Activated naive CD4-positive, alpha-beta T cell treated with anti-CD3 and anti-CD28 coated beads, Interleukin-2, amount 10 ng/mL, durations not matched to agents 7 days and 5 days (primary cell): ENCODE measurements at regions not wholly inside any gene's neighbourhood (a gene's known extent, or its start where the extent isn't known, plus 50 kb on each side); places are given as distances from the start of the nearest gene placed in this dataset.

ENCODE experiments used
- CTCF ChIA-PET: fragments of 350-600 bp; sonication (Branson Sonifier 250); formaldehyde crosslinking; loops from one replicate; lab custom pipeline; 2021; ENCODE audit warnings: antibody characterized with exemption; lab: Charles Lee
- DNase-seq: peaks from one replicate; pipeline ENCODE4 v3.0.0-alpha.2; 2020
- H3K27ac Mint-ChIP-seq: one replicate; pipeline ENCODE4 v1.8.0; 2021; ENCODE audit warnings: mild to moderate bottlenecking, moderate library complexity, mixed read lengths
- H3K27me3 Mint-ChIP-seq: one replicate; pipeline ENCODE4 v1.8.0; 2021; ENCODE audit warnings: mild to moderate bottlenecking, mixed read lengths
- H3K36me3 Mint-ChIP-seq: one replicate; pipeline ENCODE4 v1.8.0; 2021; ENCODE audit warnings: mixed read lengths
- H3K4me1 Mint-ChIP-seq: one replicate; pipeline ENCODE4 v1.8.0; 2021; ENCODE audit warnings: mixed read lengths
- H3K4me3 Mint-ChIP-seq: one replicate; pipeline ENCODE4 v1.8.0; 2021; ENCODE audit warnings: mild to moderate bottlenecking, moderate library complexity, mixed read lengths
- H3K9me3 Mint-ChIP-seq: one replicate; pipeline ENCODE4 v1.8.0; 2021; ENCODE audit warnings: mixed read lengths

DNA sequence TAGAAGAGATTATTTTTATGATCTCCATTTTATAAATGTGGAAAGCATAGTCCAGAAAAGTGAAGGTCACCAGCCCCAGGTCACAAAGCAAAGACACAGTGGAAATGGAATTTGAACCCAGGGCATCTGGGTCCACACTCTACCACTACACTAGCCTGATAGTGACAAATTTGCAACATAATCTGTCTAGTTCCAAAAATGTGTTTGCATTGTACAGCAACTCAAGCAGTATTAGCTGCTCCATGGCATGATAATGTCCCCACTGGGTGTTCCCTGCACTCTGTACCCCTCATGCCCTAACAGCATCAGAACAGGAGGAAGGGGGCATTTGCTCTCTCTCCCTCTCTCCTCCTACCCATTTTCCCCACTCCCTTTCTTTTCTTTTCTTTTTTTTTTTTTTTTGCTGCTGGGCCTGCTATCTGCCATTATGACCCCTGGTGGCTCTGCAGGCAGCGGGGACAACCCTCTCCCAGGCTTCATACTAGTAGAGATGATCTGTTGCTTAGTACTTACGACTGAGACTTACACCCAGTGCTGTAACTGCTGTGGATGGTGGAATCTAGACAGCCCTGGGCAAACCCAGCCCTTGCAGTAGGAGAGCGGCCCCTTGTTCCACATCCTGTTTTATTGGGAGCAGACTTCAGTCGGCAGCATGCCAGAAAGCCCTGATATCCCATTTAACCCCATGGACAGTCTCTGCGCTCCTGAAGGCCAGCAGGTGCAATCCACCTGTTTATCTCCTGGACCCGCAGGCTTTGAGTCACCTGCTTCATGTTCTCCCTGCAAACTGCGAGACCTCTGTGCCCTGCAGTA lies 306.3 kb downstream of the SOX9 start:
- H3K36me3 Mint-ChIP-seq = no peaks in the 10 kb centered on the region
- no peak overlapping the region for H3K27ac Mint-ChIP-seq
- no peaks in the 10 kb centered on the region for H3K9me3 Mint-ChIP-seq
- CTCF ChIA-PET = no interaction called here
- H3K4me1 Mint-ChIP-seq = no peaks in the 10 kb centered on the region
- DNase-seq = no peak
- no peaks in the 10 kb centered on the region for H3K27me3 Mint-ChIP-seq
- H3K4me3 Mint-ChIP-seq = no peak overlapping the region

DNA sequence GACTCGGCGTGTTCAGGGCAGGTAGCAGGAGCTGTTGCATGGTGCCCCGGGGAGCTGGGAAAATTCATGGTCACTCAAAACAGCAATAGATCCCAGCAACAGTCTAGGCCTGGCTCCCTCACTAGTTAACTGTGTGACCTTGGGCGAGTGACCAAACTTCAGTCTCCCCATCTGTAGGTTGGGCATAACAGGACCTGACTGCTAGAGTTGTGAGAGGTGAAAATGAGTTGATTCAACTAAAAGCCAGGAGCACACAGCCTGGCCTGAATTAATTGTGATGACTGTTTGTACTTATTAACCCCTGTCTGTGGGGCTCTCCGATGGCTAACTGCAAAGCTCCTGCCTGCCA lies 306.9 kb downstream of the SOX9 start:
- CTCF ChIA-PET = no interaction called here
- no peaks in the 10 kb centered on the region for H3K4me1 Mint-ChIP-seq
- H3K27me3 Mint-ChIP-seq = no peaks in the 10 kb centered on the region
- no peaks in the 10 kb centered on the region for H3K36me3 Mint-ChIP-seq
- H3K27ac Mint-ChIP-seq = no peak overlapping the region
- DNase-seq = no peak
- no peak overlapping the region for H3K4me3 Mint-ChIP-seq
- H3K9me3 Mint-ChIP-seq = no peaks in the 10 kb centered on the region

DNA sequence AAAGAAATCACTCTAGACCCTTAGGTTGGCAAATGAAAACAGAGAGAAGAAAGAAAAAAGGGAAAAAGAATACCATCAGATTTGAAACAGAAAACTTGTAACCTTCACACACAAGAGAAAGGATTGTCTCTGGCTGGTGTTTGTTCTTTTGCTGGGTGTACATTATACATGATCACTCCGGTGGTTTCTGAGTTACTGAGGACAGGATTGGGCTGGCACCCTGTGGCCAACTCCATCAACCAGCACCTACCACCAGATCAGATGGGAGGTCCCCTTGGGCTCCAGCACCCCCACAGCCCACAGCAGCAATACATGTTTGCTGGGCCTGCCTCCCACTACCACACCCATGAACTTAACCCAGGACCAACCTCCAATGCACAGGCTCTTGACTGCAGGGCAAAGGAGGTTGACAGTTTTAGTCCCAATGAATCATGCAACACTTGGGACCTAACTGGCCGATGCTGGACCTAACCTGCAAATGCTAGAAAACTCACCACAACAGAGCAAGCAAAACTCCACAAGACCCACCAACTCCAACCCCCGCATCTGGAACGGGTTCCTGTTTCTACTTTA lies 308.3 kb downstream of the SOX9 start:
- Mint-ChIP-seq H3K9me3 (no peaks in the 10 kb centered on the region), H3K4me3 (no peak overlapping the region)

DNA sequence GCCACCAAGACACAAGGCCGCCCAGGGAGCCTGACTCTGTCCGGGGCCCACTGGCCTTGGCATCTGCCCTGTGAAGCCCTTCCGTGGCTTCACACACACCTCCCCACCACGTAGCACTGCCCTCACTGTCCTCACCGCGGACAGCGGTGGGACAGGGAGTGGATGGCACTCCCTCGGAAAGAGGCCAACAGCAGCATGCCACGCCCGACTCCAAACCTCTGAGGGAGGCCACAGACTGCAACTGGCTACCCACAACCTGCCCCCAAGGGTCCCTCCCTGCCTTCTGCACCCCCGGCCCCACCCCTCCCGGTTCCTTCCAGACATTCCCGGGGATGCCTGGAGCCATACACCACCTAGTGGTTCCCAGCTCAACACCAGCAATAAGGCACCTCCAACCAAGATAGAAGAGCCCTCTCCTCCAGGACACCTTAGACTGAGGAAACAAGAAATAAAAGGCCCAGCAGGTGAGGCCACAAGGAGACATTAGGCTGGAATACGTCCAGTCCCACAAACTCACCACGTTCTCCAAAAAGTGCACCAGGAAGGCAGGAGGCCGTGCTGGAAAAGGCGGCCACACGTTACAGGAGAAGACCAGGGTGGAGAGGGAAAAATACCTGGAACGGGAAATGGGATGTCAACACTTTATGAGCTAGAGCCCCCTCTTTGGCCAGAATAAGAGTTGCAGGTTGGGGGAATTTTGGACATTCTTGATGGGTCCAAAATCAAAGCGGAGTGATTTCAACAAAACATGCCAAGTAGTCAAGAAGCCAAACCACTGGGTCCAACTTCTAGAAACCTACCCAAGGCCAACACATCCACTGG lies 310.0 kb downstream of the SOX9 start:
- no peaks in the 10 kb centered on the region for H3K27me3 Mint-ChIP-seq
- DNase-seq = no peak
- no peaks in the 10 kb centered on the region for H3K9me3 Mint-ChIP-seq
- H3K36me3 Mint-ChIP-seq = no peaks in the 10 kb centered on the region
- no peaks in the 10 kb centered on the region for H3K4me1 Mint-ChIP-seq
- CTCF ChIA-PET = no interaction called here
- no peak overlapping the region for H3K27ac Mint-ChIP-seq
- H3K4me3 Mint-ChIP-seq = no peak overlapping the region

More for the DNA sequence above, 308.3 kb downstream of the SOX9 start:
- H3K36me3 Mint-ChIP-seq = no peaks in the 10 kb centered on the region
- no peaks in the 10 kb centered on the region for H3K27me3 Mint-ChIP-seq
- CTCF ChIA-PET = no interaction called here
- no peak for DNase-seq
- H3K27ac Mint-ChIP-seq = no peak overlapping the region
- H3K4me1 Mint-ChIP-seq = no peaks in the 10 kb centered on the region

DNA sequence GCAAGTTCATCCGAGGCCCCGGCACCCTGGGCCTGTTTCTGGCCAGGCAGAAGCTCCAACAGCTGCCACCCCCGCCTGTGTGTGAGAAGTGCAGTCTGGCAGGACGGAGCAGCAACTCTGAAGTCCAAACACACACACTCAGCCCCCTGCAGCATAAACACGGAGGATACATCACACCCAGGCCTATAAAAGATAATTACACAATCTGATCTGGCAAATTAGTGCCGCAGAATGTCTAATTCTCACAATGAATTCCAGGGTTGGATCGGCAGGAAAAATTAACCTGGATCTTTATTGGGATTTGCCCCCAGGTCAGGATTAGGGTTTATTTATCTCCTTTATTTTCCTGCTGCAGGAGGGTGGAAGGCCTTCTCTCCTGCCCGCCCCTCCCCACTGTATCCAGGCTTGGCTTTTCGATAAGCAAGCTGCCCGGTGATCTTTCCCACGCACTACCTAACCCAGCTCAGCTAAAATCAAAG lies 311.4 kb downstream of the SOX9 start:
- no peak for DNase-seq
- no peaks in the 10 kb centered on the region for H3K4me1 Mint-ChIP-seq
- no peaks in the 10 kb centered on the region for H3K36me3 Mint-ChIP-seq
- CTCF ChIA-PET = no interaction called here
- no peak overlapping the region for H3K4me3 Mint-ChIP-seq
- H3K27ac Mint-ChIP-seq = no peak overlapping the region
- H3K9me3 Mint-ChIP-seq = no peaks in the 10 kb centered on the region
- H3K27me3 Mint-ChIP-seq = no peaks in the 10 kb centered on the region

DNA sequence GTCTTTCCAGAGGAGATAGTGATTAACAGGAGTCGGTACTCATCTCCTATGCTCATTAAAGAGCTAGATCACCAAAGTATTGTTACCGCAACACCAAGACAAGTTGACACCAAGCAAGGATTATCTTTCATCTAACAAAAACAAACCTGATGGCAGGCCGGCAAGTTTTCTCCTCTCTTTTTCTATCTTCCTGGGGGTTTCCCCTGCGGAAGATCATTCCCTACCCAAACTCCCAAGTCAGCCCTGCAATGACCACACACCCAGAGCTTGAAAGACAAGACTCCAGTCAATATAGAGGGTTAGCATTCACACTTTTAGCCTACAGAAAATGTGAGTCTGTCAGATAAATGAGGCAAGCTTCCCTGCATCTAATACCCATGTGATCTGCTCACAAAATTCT lies 312.1 kb downstream of the SOX9 start:
- CTCF ChIA-PET = no interaction called here
- H3K4me3 Mint-ChIP-seq = no peak overlapping the region
- no peaks in the 10 kb centered on the region for H3K9me3 Mint-ChIP-seq
- H3K36me3 Mint-ChIP-seq = no peaks in the 10 kb centered on the region
- DNase-seq = no peak
- no peaks in the 10 kb centered on the region for H3K4me1 Mint-ChIP-seq
- no peak overlapping the region for H3K27ac Mint-ChIP-seq
- H3K27me3 Mint-ChIP-seq = no peaks in the 10 kb centered on the region

DNA sequence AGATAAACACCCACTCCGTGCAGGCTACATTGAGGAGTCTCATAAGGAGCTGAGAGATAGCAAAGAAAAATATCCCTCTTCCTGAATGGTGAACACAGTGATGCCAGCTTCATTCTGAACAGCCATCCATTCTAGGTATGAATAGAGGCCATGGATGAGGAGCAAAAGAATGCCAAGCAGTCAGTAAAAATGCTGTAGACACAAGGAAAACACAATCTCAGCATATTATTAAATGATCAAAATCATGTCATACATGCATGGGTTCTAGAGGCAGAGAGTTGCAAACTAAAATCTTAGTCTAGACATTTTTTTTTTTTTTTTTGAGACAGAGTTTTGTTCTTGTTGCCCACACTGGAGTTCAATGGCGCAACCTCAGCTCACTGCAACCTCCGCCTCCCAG lies 313.0 kb downstream of the SOX9 start:
- no peak for DNase-seq
- H3K27me3 Mint-ChIP-seq = no peaks in the 10 kb centered on the region
- H3K4me3 Mint-ChIP-seq = no peak overlapping the region
- H3K36me3 Mint-ChIP-seq = no peaks in the 10 kb centered on the region
- no peak overlapping the region for H3K27ac Mint-ChIP-seq
- CTCF ChIA-PET = no interaction called here
- H3K9me3 Mint-ChIP-seq = no peaks in the 10 kb centered on the region
- H3K4me1 Mint-ChIP-seq = no peaks in the 10 kb centered on the region

DNA sequence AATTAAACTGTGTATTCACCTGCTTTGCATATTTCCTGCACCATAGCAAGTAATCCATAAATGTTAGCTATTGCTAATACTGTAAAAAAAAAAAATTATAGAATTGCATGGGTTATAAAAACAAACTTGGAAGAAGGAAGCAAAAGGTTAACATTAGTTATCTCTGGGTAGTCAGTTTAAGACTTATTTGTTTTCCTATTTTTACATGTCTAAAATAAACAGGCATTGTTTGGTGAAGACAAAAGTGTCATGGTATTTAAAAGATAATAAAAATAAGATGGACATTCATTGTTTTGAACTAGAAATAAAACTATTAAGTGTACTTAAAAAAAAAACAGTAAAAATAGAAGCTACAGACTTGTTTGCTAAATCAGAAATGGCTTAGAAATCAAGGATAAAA lies 313.8 kb downstream of the SOX9 start:
- H3K27ac Mint-ChIP-seq = no peak overlapping the region
- no peak overlapping the region for H3K4me3 Mint-ChIP-seq
- DNase-seq = no peak
- no peaks in the 10 kb centered on the region for H3K4me1 Mint-ChIP-seq
- peaks cover 1% of the 10 kb centered on the region for H3K9me3 Mint-ChIP-seq
- H3K27me3 Mint-ChIP-seq = no peaks in the 10 kb centered on the region
- H3K36me3 Mint-ChIP-seq = no peaks in the 10 kb centered on the region
- CTCF ChIA-PET = no interaction called here

DNA sequence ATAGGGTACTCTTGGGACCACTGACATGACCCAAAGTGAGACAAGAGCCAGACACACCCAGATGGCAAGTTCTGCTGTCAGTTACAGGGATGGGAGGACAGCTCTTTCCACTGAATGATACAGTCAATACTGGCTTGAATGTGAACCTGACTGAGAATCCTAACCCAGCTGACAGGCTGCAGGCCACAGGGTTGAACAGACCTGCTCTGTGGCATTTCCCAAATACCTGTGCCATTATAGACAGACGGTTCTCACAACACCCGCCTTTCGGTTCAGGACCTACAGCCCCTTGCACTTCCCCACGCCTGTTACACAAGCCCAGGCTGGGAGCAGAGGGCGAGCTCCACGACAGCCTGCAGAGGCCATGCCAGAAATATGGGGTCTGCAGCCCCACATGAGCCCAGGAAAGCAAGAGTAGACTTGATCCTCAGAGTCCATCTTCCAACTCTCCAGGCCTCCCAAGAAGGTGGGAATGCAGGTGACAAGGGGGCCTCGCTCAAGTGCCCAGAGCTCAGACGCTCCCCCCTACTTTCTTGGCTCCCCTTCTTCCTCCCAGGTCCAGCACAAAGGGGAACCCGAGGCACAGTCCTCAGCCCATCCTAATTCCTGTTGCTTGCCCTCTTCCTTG lies 314.3 kb downstream of the SOX9 start:
- peaks cover 6% of the 10 kb centered on the region for H3K9me3 Mint-ChIP-seq
- H3K36me3 Mint-ChIP-seq = no peaks in the 10 kb centered on the region
- H3K4me3 Mint-ChIP-seq = no peak overlapping the region
- H3K27ac Mint-ChIP-seq = no peak overlapping the region
- H3K27me3 Mint-ChIP-seq = no peaks in the 10 kb centered on the region
- CTCF ChIA-PET = no interaction called here
- DNase-seq = no peak
- H3K4me1 Mint-ChIP-seq = no peaks in the 10 kb centered on the region

DNA sequence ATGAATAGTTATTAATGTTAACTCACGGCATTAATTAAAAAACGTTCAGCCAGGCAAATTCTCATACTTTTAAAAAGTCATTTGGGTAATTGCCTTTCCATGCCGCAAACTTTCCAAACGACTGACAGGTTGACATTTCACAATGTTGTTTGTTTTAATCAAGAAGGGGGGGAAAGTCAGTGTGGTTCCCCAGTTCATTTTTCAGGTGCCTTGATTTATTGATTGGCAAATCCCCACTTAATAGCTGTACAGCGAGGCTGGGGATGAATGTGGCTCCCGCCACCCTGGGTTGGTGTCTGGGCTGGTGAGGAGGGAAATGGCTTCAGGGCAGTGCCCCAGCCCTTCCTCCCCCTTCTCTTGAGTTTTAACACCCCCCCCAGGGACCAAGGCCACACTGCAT lies 318.0 kb downstream of the SOX9 start:
- CTCF ChIA-PET = no interaction called here
- no peak for DNase-seq
- Mint-ChIP-seq H3K9me3 (peaks cover 12% of the 10 kb centered on the region), H3K4me1 (no peaks in the 10 kb centered on the region), H3K36me3 (no peaks in the 10 kb centered on the region), H3K27me3 (no peaks in the 10 kb centered on the region), H3K27ac (no peak overlapping the region), H3K4me3 (no peak overlapping the region)

DNA sequence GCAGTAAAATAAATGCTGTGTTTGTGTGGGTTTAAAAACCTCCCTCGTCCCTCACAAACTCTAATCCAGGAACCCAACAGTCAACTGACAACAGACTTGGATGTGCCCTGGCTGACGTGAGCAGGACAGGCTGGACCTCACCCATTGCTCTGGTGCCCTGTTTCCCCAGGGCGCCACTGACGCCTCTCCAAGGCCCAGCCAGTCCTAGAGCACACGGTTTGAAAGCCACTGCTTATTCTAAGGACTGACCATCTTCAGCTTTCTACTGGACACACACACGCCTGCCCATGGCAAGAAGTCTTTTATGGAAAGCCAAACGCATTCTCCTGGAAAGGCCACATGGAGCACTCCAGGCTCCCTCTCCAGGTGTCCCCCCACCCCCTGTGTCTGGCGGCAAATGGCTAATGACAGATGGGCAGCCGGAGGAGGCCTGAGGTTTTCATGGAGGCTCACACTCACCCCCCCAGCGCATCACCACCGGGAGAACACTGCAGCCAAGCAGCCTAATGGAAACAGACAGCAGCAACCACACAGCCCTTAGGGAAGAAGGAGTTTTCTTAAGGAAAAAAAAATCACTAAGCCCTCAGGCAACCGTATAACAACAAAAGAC lies 319.2 kb downstream of the SOX9 start:
- no peaks in the 10 kb centered on the region for H3K36me3 Mint-ChIP-seq
- H3K9me3 Mint-ChIP-seq = peaks cover 12% of the 10 kb centered on the region
- H3K4me1 Mint-ChIP-seq = no peaks in the 10 kb centered on the region
- no peak overlapping the region for H3K4me3 Mint-ChIP-seq
- H3K27me3 Mint-ChIP-seq = no peaks in the 10 kb centered on the region
- no peak for DNase-seq
- H3K27ac Mint-ChIP-seq = no peak overlapping the region
- CTCF ChIA-PET = no interaction called here

DNA sequence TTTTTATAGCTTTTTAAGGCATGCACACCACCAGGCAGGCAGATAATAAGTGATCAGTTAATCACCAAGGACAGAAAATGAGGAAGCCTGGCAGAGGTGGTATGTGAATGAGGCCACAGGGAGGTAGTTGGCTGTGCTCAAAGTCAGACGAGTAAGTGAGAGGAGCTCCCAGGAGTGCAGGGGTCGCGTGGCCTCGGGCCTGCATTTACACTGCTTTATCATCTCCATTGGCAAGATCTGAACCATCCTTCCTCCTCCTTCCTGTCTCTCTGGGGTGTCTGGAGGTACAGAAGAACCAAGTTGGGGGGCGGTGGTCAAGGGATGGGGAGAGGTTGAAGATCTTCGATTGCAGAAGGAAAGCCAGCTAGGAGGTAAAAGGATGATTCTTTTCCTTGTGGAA lies 320.1 kb downstream of the SOX9 start:
- Mint-ChIP-seq H3K36me3 (no peaks in the 10 kb centered on the region), H3K9me3 (peaks cover 12% of the 10 kb centered on the region), H3K27ac (no peak overlapping the region), H3K4me1 (no peaks in the 10 kb centered on the region), H3K27me3 (no peaks in the 10 kb centered on the region), H3K4me3 (no peak overlapping the region)
- CTCF ChIA-PET = no interaction called here
- DNase-seq = no peak

DNA sequence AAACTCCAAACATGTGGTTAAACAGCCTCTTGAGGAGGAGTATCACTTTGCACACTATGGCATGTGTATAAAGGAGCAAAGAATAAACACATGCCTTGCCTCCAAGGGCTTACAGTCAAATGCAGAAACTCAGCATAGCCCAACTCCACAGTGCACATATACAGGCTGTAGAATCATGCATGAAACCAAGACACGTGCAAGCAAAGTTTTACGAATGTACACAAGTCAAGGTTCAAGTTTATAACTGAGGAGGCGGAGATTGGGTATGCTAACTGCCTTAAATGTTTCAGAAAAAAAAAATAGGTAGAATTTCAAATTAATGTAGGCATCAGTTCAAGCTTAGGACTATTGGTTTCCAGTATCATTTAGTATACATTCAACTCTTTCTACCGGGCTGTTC lies 321.1 kb downstream of the SOX9 start:
- H3K9me3 Mint-ChIP-seq = peaks cover 12% of the 10 kb centered on the region
- H3K27me3 Mint-ChIP-seq = no peaks in the 10 kb centered on the region
- DNase-seq = no peak
- H3K36me3 Mint-ChIP-seq = no peaks in the 10 kb centered on the region
- no peak overlapping the region for H3K4me3 Mint-ChIP-seq
- CTCF ChIA-PET = no interaction called here
- no peaks in the 10 kb centered on the region for H3K4me1 Mint-ChIP-seq
- no peak overlapping the region for H3K27ac Mint-ChIP-seq

DNA sequence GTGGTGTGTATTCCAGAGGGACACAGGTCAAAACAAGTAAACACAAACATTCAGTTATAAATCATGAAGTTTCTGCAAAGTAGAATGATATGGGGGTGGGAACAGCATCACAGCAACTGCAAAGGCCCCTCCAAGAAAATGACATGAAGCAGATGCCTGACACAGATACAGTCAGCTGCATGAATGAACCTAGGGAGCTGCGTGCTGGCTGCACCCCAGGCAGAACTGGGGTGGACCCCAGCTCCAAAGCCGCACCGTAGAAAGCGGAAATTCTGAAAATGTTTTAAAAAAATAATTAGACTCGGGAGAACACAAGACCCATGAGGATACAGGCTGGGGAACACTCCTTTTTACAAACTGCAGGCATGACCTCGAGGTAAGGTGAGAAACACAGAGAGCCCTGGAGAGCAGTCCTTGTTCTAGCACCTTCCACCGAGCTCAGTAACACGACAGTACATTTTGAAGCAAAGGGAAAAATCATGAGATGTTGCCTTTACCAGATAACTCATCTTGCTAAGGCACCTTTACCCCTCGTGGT lies 323.8 kb downstream of the SOX9 start:
- Mint-ChIP-seq H3K27me3 (no peaks in the 10 kb centered on the region), H3K4me1 (no peaks in the 10 kb centered on the region), H3K27ac (no peak overlapping the region), H3K36me3 (no peaks in the 10 kb centered on the region), H3K9me3 (peaks cover 10% of the 10 kb centered on the region), H3K4me3 (no peak overlapping the region)
- CTCF ChIA-PET = no interaction called here
- no peak for DNase-seq
